ENCODE measurements at regions not wholly inside any gene's neighbourhood (a gene's known extent, or its start where the extent isn't known, plus 50 kb on each side); places are given as distances from the start of the nearest gene placed in this dataset.

GRCh38 chrX:8374041-8374825 lies 90.4 kb upstream of the VCX3B start:
- intact Hi-C loops (cut with DNase I; ENCODE audit: low total_unique reads) = no loop called here
- Histone ChIP-seq H3K4me3 (no peak overlapping the region), H3K27ac (no peak overlapping the region), H3K9me3 (no peaks in the 10 kb centered on the region), H3K4me1 (no peaks in the 10 kb centered on the region), H3K27me3 (no peaks in the 10 kb centered on the region), H3K36me3 (no peaks in the 10 kb centered on the region)
- in situ Hi-C loops (cut with MboI; ENCODE audit: low pct_ligation_motif_present in 1 of 4, low pct_unique_long_range_greater_than_20kb in 1 of 4, low sequenced_read_pairs in 3 of 4) = no loop called here
- DNase-seq = no peak
- TF ChIP-seq POLR2A (IDR thresholded peaks at IDR 0.05) (no peak), CTCF (IDR thresholded peaks at IDR 0.05) (no peak), POLR2AphosphoS5 (IDR thresholded peaks at IDR 0.05) (no peak), EP300 (IDR thresholded peaks at IDR 0.05; ENCODE audit: low read depth) (no peak)
- WGBS, 2 donors (ENCODE audit: low coverage in 1 of 2) = 90 to 97% methylated on average over 4 to 7 of the region's 7 CpGs

DNA sequence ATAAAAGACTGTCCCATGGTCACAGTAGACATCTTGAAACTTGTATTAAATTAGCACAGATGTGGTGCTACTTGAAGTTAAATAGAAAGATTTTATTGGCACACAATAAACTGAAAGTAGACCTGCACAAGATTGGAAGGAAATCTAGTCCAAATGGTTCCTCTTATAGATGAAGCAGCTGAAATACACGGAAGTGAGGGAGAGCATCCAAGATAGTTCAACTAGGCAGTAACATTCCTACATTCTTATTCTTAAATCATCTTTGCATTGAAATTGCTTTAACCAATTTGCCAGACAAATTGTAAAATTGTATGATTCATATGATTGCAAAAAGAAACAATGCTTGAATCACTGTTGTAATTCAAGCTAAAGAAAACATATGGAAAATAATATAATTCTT lies 87.6 kb upstream of the VCX3B start:
- no peak for TF ChIP-seq POLR2AphosphoS5 (IDR thresholded peaks at IDR 0.05)
- TF ChIP-seq EP300 (IDR thresholded peaks at IDR 0.05; ENCODE audit: low read depth) = no peak
- TF ChIP-seq POLR2A (IDR thresholded peaks at IDR 0.05) = no peak
- no peak for TF ChIP-seq CTCF (IDR thresholded peaks at IDR 0.05)
- Histone ChIP-seq H3K4me1 (no peaks in the 10 kb centered on the region), H3K27ac (no peak overlapping the region), H3K4me3 (no peak overlapping the region), H3K27me3 (no peaks in the 10 kb centered on the region), H3K36me3 (no peaks in the 10 kb centered on the region), H3K9me3 (no peaks in the 10 kb centered on the region)
- in situ Hi-C loops (cut with MboI; ENCODE audit: low pct_ligation_motif_present in 1 of 4, low pct_unique_long_range_greater_than_20kb in 1 of 4, low sequenced_read_pairs in 3 of 4) (no loop called here), intact Hi-C loops (cut with DNase I; ENCODE audit: low total_unique reads) (no loop called here)
- 33 to 66% methylated on average over 1 of the region's 1 CpG for WGBS, 2 donors (ENCODE audit: low coverage in 1 of 2)
- no peak for DNase-seq

DNA sequence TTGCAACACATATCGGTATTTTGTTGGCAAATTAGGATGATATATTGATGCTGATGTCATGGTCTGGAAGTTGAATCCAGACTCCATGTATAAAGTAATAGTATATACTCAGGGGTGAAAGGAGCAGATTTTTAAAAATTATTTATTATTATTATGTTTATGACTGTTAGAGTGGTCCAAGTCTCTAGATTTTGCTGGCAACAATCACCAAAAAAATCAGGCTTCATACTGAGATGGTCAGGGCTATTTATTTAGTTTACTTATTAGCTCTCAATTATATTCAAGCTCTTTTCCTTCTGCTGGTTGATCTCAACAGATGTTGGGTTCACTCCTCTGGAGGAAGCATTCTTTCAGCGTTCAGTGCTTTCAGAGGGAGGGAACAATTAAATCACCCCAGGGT lies 73.9 kb upstream of the VCX3B start:
- H3K36me3 ChIP-seq = no peaks in the 10 kb centered on the region
- H3K27ac ChIP-seq = no peak overlapping the region
- H3K9me3 ChIP-seq = no peaks in the 10 kb centered on the region
- H3K27me3 ChIP-seq = no peaks in the 10 kb centered on the region
- H3K4me3 ChIP-seq = no peak overlapping the region
- no peaks in the 10 kb centered on the region for H3K4me1 ChIP-seq
- intact Hi-C loops (cut with DNase I; ENCODE audit: low total_unique reads) = no loop called here
- 70 to 76% methylated on average over 2 of the region's 2 CpGs for WGBS, 2 donors (ENCODE audit: low coverage in 1 of 2)
- no peak for DNase-seq
- in situ Hi-C loops (cut with MboI; ENCODE audit: low pct_ligation_motif_present in 1 of 4, low pct_unique_long_range_greater_than_20kb in 1 of 4, low sequenced_read_pairs in 3 of 4) = no loop called here
- TF ChIP-seq EP300 (IDR thresholded peaks at IDR 0.05; ENCODE audit: low read depth) = no peak
- TF ChIP-seq POLR2A (IDR thresholded peaks at IDR 0.05) = no peak
- TF ChIP-seq CTCF (IDR thresholded peaks at IDR 0.05) = no peak
- no peak for TF ChIP-seq POLR2AphosphoS5 (IDR thresholded peaks at IDR 0.05)

DNA sequence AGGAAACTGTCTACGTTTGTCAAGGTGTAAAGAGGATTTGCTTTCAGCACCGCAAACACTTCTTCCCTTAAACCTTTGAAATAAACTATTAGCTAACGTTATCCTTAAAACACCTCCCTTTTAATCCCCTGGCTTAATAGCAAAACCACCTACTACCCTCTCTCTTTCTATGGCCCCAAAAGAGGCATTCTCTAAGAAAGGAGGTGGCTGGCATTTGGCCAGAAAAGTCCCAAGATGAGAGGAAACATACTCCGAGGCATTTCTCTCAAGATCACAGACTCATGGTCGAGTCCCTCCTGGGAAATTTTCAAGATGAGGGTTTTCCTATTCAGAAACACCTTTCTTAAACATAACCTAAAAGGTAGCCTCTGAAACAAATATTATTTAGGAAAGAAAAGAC lies 60.6 kb upstream of the VCX3B start:
- Histone ChIP-seq H3K4me1 (no peaks in the 10 kb centered on the region), H3K27me3 (no peaks in the 10 kb centered on the region), H3K36me3 (no peaks in the 10 kb centered on the region), H3K4me3 (no peak overlapping the region), H3K9me3 (no peaks in the 10 kb centered on the region), H3K27ac (no peak overlapping the region)
- no peak for DNase-seq
- in situ Hi-C loops (cut with MboI; ENCODE audit: low pct_ligation_motif_present in 1 of 4, low pct_unique_long_range_greater_than_20kb in 1 of 4, low sequenced_read_pairs in 3 of 4) (no loop called here), intact Hi-C loops (cut with DNase I; ENCODE audit: low total_unique reads) (no loop called here)
- TF ChIP-seq EP300 (IDR thresholded peaks at IDR 0.05; ENCODE audit: low read depth) (no peak), CTCF (IDR thresholded peaks at IDR 0.05) (no peak)
- WGBS, 2 donors (ENCODE audit: low coverage in 1 of 2) = 40 to 60% methylated on average over 1 to 5 of the region's 5 CpGs

All from transverse colon (tissue), 4 donors.